NCI-H2227 treated with DMSO at 0.1 percent for 48 hours (cell line): ENCODE measurements at regions not wholly inside any gene's neighbourhood (a gene's known extent, or its start where the extent isn't known, plus 50 kb on each side); places are given as distances from the start of the nearest gene placed in this dataset.

Experiments used
- DNase-seq: peaks from one replicate; lab custom pipeline; 2025; lab: John Stamatoyannopoulos, UW

GRCh38 chr16:66143415-66143814 lies 223.1 kb upstream of the CDH5 start:
- no peak for DNase-seq

DNA sequence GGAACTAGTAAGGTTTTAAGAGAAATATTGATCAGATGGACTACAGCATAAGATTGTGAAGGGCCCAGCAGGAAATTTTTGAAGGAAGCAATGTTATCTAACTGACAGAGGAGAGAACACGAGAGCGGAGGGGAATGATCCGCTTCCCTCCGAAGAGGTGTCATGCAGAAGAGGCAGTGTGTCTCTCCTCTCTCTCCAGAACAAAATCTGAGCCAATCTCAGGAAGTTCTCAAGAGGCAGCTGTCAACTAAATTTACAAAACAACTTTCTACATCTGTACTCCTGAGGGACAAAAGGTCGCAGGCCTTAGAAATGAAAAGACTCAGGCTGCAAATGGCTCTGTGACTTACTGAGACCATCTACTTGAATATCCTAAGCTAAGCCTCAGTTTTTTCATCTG lies 224.6 kb upstream of the CDH5 start:
- DNase-seq, result no peak

DNA sequence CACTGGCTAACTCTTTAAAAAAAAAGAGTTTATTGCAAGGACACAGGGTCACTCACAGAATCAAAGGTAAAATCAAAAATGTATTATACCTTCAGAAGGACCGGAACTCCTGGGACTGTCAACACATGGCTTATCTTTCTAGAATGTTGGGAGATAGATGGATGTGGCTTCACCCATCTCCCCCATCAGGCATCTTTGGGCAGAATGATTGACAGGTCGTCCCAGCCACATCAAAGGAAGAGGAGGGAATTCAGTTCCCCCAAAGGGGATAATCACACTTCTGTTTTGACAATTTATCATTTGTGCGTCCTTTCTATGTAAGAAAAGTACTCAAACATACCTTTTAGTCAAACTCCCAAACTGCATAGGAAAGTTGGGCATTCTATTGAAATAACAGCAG lies 228.6 kb upstream of the CDH5 start:
- DNase-seq, result no peak

GRCh38 chr16:66136841-66137240 lies 229.7 kb upstream of the CDH5 start:
- no peak for DNase-seq

GRCh38 chr16:66135838-66136237 lies 230.7 kb upstream of the CDH5 start:
- no peak for DNase-seq

DNA sequence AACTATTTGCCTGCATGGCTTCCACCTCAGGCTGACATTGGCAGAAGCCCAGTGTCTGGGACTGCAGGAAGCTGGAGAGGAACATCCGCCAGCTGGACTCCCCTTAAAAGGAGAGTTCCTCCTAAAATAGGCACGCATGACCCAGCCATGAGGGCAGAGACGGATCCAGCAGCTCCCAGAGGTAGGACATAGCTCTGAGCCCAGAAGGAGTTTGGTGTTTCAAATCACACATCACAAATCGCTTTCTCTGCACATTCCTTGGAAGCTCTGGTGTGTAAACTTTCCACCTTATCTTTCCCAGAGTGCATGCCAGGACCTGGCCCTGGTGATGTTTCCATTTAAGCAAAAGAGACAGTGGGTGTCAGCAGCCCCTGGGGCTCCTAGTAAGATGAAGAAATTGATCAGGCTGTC lies 231.1 kb upstream of the CDH5 start:
- DNase-seq, result no peak

GRCh38 chr16:66134875-66135274 lies 231.6 kb upstream of the CDH5 start:
- no peak for DNase-seq

- no peak for DNase-seq
Observed at GRCh38 chr16:66133643-66134338, 232.7 kb upstream of the CDH5 start.

GRCh38 chr16:66131895-66132294 lies 234.6 kb upstream of the CDH5 start:
- DNase-seq, result no peak

DNA sequence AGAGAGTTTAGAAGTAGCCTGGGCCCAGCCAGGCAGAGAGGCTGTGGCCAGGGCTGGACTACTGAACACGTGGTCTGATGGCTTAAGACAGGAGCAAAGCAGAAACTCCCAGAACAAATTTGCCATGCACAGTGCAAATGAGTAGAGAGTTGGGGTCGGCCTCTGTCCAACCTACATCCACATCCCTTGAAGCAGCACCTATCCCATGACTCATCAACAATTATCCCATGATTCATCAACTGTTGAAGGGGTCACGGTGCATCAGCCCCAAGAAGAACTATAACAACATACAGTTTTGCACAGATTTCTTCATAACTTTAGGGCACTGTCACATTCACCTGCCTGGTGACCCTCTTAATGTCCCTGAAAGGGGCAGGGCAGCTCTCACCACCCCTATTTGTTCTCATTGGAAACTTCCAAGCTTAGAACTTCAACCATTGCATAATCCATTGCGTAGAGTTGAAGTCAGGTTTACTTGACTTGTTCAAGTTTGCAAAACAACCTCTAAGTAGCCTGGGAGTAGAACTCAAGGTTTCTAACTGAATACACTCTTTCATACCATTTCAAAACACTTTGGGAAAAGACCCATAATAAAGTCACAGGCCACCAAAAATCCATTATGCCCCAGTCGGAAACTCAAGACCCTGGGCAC lies 235.2 kb upstream of the CDH5 start:
- no peak for DNase-seq

DNA sequence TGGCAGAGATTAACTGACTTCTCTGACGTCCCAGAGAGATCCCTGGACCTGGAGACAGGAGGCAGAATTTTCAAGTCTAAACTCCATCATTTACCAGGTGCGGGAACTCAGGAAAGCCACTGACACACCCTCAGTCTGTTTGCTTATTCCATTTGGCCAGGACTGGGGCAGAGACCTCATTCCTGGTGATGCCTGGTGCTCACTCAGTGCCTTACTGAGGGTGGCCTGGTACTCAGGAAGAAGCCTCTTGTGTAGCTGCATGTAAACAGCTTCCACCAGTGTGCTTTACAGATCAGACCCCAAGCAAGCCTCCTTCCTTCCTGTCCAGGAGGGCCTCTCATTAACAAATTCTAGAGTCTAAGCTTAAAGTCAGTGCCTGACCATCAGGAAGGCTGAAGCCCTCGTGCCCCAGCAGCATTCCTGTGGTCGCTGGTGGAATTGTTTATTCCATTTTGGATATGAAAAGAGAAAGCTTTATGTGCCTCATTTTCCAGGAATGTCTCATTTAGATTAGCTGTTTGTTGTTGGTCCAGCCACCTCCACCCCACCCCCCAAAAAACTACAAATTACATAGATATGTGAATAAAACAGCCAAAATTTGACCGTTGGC lies 236.1 kb upstream of the CDH5 start:
- no peak for DNase-seq

GRCh38 chr16:66129196-66129595 lies 237.3 kb upstream of the CDH5 start:
- no peak for DNase-seq

GRCh38 chr16:66128371-66128770 lies 238.1 kb upstream of the CDH5 start:
- DNase-seq, result no peak

GRCh38 chr16:66127459-66128370 lies 238.8 kb upstream of the CDH5 start:
- DNase-seq, result no peak

- no peak for DNase-seq
Observed at GRCh38 chr16:66121466-66121865, 245.0 kb upstream of the CDH5 start.

GRCh38 chr16:66120656-66121055 lies 245.8 kb upstream of the CDH5 start:
- DNase-seq, result no peak

GRCh38 chr16:66116163-66117002 lies 250.1 kb upstream of the CDH5 start:
- DNase-seq, result no peak

GRCh38 chr16:66115373-66115772 lies 251.1 kb upstream of the CDH5 start:
- DNase-seq, result no peak

- DNase-seq, result no peak
Observed at GRCh38 chr16:66113223-66113622, 253.3 kb upstream of the CDH5 start.

DNA sequence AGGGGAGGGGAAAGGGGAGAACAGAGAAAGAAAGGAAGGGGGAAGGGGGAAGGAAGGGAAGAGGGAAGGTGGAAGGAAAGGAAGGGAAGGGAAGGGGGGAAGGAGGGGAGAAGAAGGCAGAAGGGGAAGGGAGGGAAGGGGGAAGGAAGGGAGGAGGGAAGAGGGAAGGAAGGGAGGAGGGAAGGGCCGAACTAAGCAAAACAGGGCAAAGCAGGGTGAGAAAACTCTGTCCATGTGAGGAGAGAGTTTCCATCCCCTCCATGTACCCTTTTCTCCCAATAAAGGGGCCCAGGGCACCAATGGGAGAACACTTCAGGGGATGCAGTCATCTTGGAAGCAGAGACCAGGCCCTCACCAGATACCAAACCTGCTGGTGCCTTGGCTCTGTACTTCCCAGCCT lies 256.8 kb upstream of the CDH5 start:
- no peak for DNase-seq

DNA sequence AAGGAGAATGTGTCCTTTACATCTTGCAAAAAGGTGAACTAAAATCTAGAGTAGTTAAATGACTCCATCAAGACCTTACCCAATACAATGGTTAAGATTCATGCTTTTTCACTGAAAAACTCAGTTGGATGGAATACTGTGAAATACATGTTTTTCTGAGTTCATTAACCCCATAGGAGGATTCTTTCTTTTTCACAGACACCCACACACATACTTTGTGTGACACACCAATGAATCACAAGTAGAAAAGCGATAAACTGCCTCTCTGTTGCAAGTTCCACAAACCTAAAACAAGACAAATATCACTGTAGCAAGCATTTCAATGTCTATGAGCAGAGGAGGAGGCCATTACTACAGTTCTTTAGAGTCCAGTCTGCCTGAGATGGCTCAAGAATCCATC lies 258.8 kb upstream of the CDH5 start:
- DNase-seq, result no peak

- no peak for DNase-seq
Observed at GRCh38 chr16:66103211-66103610, 263.3 kb upstream of the CDH5 start.
